CD14-positive monocyte (primary cell): ENCODE measurements at regions not wholly inside any gene's neighbourhood (a gene's known extent, or its start where the extent isn't known, plus 50 kb on each side); places are given as distances from the start of the nearest gene placed in this dataset.

Experiments used
- DNase-seq, 3 donors: peaks; one replicate each; pipeline ENCODE4 v3.0.0-alpha.2; 2011 to 2022
- H2AFZ ChIP-seq: 2 replicates; pipeline ENCODE4 v1.6.0; 2012; ENCODE audit warnings: mild to moderate bottlenecking, low read depth, low read length, inconsistent platforms; ENCODE audit not compliant: insufficient read depth, poor library complexity, severe bottlenecking
- H3K27ac ChIP-seq, 2 donors: 1 replicate in 1 of 2; 2 replicates in 1 of 2; pipeline ENCODE4 v1.5.1; 2012 to 2013; ENCODE audit warnings: low read length in 2 of 2, control low read depth in 1 of 2, inconsistent platforms in 1 of 2, low read depth in 1 of 2, mild to moderate bottlenecking in 1 of 2
- H3K27me3 ChIP-seq, 2 donors: one replicate each; pipeline versions ENCODE4 v1.6.0 to v1.6.1; 2011 to 2013; ENCODE audit warnings: low read length in 2 of 2; ENCODE audit not compliant: control insufficient read depth in 2 of 2, insufficient read depth in 2 of 2
- H3K36me3 ChIP-seq, 2 donors: replicated peaks in 1 of 2; 1 replicate in 1 of 2; 2 replicates in 1 of 2; pipeline versions ENCODE4 v1.5.1 to v1.6.1; 2012 to 2013; ENCODE audit warnings: low read length in 2 of 2, control low read depth in 1 of 2, inconsistent platforms in 1 of 2, mild to moderate bottlenecking in 1 of 2; ENCODE audit not compliant: insufficient read depth in 2 of 2, control insufficient read depth in 1 of 2
- H3K4me1 ChIP-seq, 2 donors: 1 replicate in 1 of 2; 2 replicates in 1 of 2; pipeline versions ENCODE4 v1.5.1 to v1.6.1; 2012 to 2013; ENCODE audit warnings: low read length in 2 of 2, control low read depth in 1 of 2, inconsistent platforms in 1 of 2, mild to moderate bottlenecking in 1 of 2, moderate library complexity in 1 of 2; ENCODE audit not compliant: insufficient read depth in 2 of 2, control insufficient read depth in 1 of 2
- H3K4me2 ChIP-seq: replicated peaks from 2 replicates; pipeline ENCODE3; 2012; ENCODE audit warnings: low read length, moderate library complexity, mild to moderate bottlenecking; ENCODE audit not compliant: poor library complexity, severe bottlenecking; ENCODE audit errors: extremely low read depth
- H3K4me3 ChIP-seq, 3 experiments: fragments of 200-600 bp in 1 of 3; sonication (generic) in 1 of 3; replicated peaks in 1 of 3; 1 replicate in 2 of 3; 2 replicates in 1 of 3; pipeline ENCODE4 v1.5.1; 2011 to 2013; ENCODE audit warnings: low read length in 3 of 3, mild to moderate bottlenecking in 3 of 3, control low read depth in 2 of 3, low read depth in 2 of 3, inconsistent platforms in 1 of 3, moderate library complexity in 1 of 3
- H3K79me2 ChIP-seq: 2 replicates; pipeline ENCODE4 v1.6.0; 2012; ENCODE audit warnings: mild to moderate bottlenecking, control low read depth, inconsistent platforms, low read length, moderate library complexity; ENCODE audit not compliant: insufficient read depth
- H3K9ac ChIP-seq: 2 replicates; pipeline ENCODE4 v1.6.0; 2017; ENCODE audit warnings: low read length, mild to moderate bottlenecking; ENCODE audit not compliant: insufficient read depth, poor library complexity, severe bottlenecking
- H3K9me3 ChIP-seq, 2 donors: replicated peaks in 1 of 2; 1 replicate in 1 of 2; 2 replicates in 1 of 2; pipeline versions ENCODE4 v1.5.1 to v1.6.1; 2012 to 2013; ENCODE audit warnings: low read length in 2 of 2, control low read depth in 1 of 2; ENCODE audit not compliant: control insufficient read depth in 1 of 2, insufficient read depth in 1 of 2
- H4K20me1 ChIP-seq: 2 replicates; pipeline ENCODE4 v1.6.0; 2012; ENCODE audit warnings: mild to moderate bottlenecking, low read length, control low read depth, moderate library complexity; ENCODE audit not compliant: insufficient read depth
- H3K27ac Mint-ChIP-seq, 7 donors: one replicate each; pipeline ENCODE4 v1.8.0; 2020; ENCODE audit warnings: mild to moderate bottlenecking in 7 of 7, mixed read lengths in 7 of 7, moderate library complexity in 6 of 7, inconsistent platforms in 2 of 7
- H3K27me3 Mint-ChIP-seq, 3 donors: one replicate each; pipeline ENCODE4 v1.8.0; 2021 to 2022; ENCODE audit warnings: low read depth in 3 of 3, mild to moderate bottlenecking in 3 of 3, mixed read lengths in 3 of 3, moderate library complexity in 3 of 3, inconsistent platforms in 1 of 3
- H3K36me3 Mint-ChIP-seq, 2 donors: one replicate each; pipeline ENCODE4 v1.8.0; 2020; ENCODE audit warnings: mixed read lengths in 2 of 2, inconsistent platforms in 1 of 2, mild to moderate bottlenecking in 1 of 2
- H3K4me1 Mint-ChIP-seq: one replicate; pipeline ENCODE4 v1.8.0; 2020; ENCODE audit warnings: mild to moderate bottlenecking, mixed read lengths
- H3K4me3 Mint-ChIP-seq, 2 donors: one replicate each; pipeline ENCODE4 v1.8.0; 2020; ENCODE audit warnings: mild to moderate bottlenecking in 2 of 2, mixed read lengths in 2 of 2, moderate library complexity in 1 of 2
- H3K9me3 Mint-ChIP-seq, 7 donors: one replicate each; pipeline ENCODE4 v1.8.0; 2020 to 2022; ENCODE audit warnings: mixed read lengths in 7 of 7, mild to moderate bottlenecking in 6 of 7, moderate library complexity in 6 of 7, inconsistent platforms in 2 of 7
- CTCF ChIP-seq: fragments of 200-600 bp; IDR thresholded peaks from one replicate; pipeline ENCODE4 v1.8.0; 2022; ENCODE audit warnings: antibody characterized with exemption, mild to moderate bottlenecking
- WGBS: methylation state at CpG from one replicate; pipeline ENCODE4 v1.1.5; 2013; ENCODE audit warnings: missing lambda C conversion rate; ENCODE audit not compliant: insufficient coverage; 5-methylcytosine and 5-hydroxymethylcytosine counted together
- intact Hi-C, 2 donors: fragments of 100-400 bp; cut with micrococcal nuclease; formaldehyde crosslinking; loops; one replicate each; pipeline versions ENCODE4 v1.15.0 to v1.15.1; 2023

- peaks cover 20 to 49% (median 27%) of the 10 kb centered on the region in 7 donors for H3K9me3 Mint-ChIP-seq
- Histone ChIP-seq H3K4me2 (no peak overlapping the region), H3K27ac (no peak overlapping the region), H3K79me2 (no peaks in the 10 kb centered on the region), H3K4me1 (no peaks in the 10 kb centered on the region), H3K9ac (no peak overlapping the region), H3K9me3 (peaks cover 27 to 59% of the 10 kb centered on the region in 2 donors), H3K27me3 (no peaks in the 10 kb centered on the region), H4K20me1 (no peaks in the 10 kb centered on the region), H2AFZ (no peak overlapping the region), H3K36me3 (no peaks in the 10 kb centered on the region), H3K4me3 (no peak overlapping the region)
- no peaks in the 10 kb centered on the region for H3K36me3 Mint-ChIP-seq
- WGBS = 73% methylated on average over 3 of the region's 3 CpGs
- no peak overlapping the region for H3K4me3 Mint-ChIP-seq
- no peak for DNase-seq
- H3K27me3 Mint-ChIP-seq = peaks cover 0 to 3% (median 0%) of the 10 kb centered on the region in 3 donors
- H3K4me1 Mint-ChIP-seq = no peaks in the 10 kb centered on the region
- TF ChIP-seq CTCF = no peak
- intact Hi-C loops = no loop called here
- no peak overlapping the region for H3K27ac Mint-ChIP-seq
Measured at GRCh38 chr7:68776326-68776725, 821.9 kb upstream of the AUTS2 start.

- no peak overlapping the region for H3K27ac Mint-ChIP-seq
- no peak overlapping the region for H3K9ac ChIP-seq
- H3K4me2 ChIP-seq = no peak overlapping the region
- peaks cover 9 to 35% (median 22%) of the 10 kb centered on the region in 7 donors for H3K9me3 Mint-ChIP-seq
- peaks cover 0 to 2% (median 0%) of the 10 kb centered on the region in 3 donors for H3K27me3 Mint-ChIP-seq
- H3K9me3 ChIP-seq = peaks cover 7 to 41% of the 10 kb centered on the region in 2 donors
- no peaks in the 10 kb centered on the region for H3K36me3 ChIP-seq
- H3K4me3 Mint-ChIP-seq = no peak overlapping the region
- H3K27me3 ChIP-seq = no peaks in the 10 kb centered on the region
- DNase-seq = no peak
- no peak overlapping the region for H2AFZ ChIP-seq
- no peaks in the 10 kb centered on the region for H3K36me3 Mint-ChIP-seq
- H3K27ac ChIP-seq = no peak overlapping the region
- TF ChIP-seq CTCF = no peak
- no peaks in the 10 kb centered on the region for H4K20me1 ChIP-seq
- intact Hi-C loops = no loop called here
- WGBS = no CpG with 5 or more reads among the region's 3 CpGs
- no peaks in the 10 kb centered on the region for H3K79me2 ChIP-seq
- no peaks in the 10 kb centered on the region for H3K4me1 Mint-ChIP-seq
- no peak overlapping the region for H3K4me3 ChIP-seq
- H3K4me1 ChIP-seq = no peaks in the 10 kb centered on the region
Measured at GRCh38 chr7:68783684-68784083, 814.6 kb upstream of the AUTS2 start.
